Heart left ventricle (tissue), 13 donors: ENCODE measurements at regions not wholly inside any gene's neighbourhood (a gene's known extent, or its start where the extent isn't known, plus 50 kb on each side); places are given as distances from the start of the nearest gene placed in this dataset.

Source experiments
- POLR2A ChIP-seq, 2 donors: fragments of 450-650 bp; IDR thresholded peaks; one replicate each; pipeline ENCODE4 v1.6.1; 2017; ENCODE audit warnings: antibody characterized with exemption in 2 of 2, mild to moderate bottlenecking in 2 of 2, moderate library complexity in 2 of 2
- TF ChIP-seq, protein P1 (sequence below), 12 donors: fragments of 200-600 bp; sonication (generic) in 4 of 12; IDR thresholded peaks; one replicate each; pipeline versions ENCODE4 v1.5.0 to v1.8.0; 2018 to 2022; ENCODE audit warnings: antibody characterized with exemption in 12 of 12, mild to moderate bottlenecking in 5 of 12
- donor health status: ischemic (EF 13 %, LVEDD 7.1; RV severe dilation, severe dysfunction).
- donor health status: DM: no; HTN: yes; CAD: no.
- donor health status: DM: no; HTN: no; CAD: no.
- donor health status: ischemic (EF 25% LVEDD 6.9; RV normal size, moderate dysfunction).
- donor health status: ischemic (EF 25% LVEDD 5.7; RV mildly dilated, moderate dysfunction).
- donor health status: ischemic (EF 35%, LVEDD 5.7; RV mildly dilated, moderate dysfunction).
- donor health status: nonischemic (EF 11% LVEDD 7.7; RV severe dilation, severe dysfunction).
- donor health status: DM: yes; HTN: yes; CAD: no.
- donor health status: PGD.
- donor health status: ischemic (EF 29% LVEDD 5.4; RV normal size, mild dysfunction).
- donor health status: nonischemic (EF 23%, LVEDD 6.1; RV moderate dilation, normal function).

DNA sequence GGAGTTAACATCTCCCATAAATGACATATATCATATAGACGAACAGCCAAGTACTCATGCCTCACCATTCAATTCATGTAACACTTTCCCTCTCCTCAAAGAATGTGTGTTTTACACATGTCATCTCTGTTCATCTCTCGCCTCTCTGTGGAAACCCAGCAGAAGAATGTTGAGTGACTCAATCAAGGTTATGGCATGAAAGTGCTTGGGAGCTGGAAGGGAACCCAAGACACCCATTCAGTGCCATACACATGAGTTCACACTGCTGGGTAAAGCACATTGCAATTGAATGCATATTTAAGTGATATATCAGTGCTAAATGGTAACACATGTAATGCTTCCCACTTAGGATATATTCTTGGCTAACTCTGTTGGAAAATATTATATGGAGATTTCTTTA is 322.9 kb downstream of the PTEN start:
- TF ChIP-seq POLR2A (IDR thresholded peaks at IDR 0.05) = no peak
- TF ChIP-seq, protein P1, sequence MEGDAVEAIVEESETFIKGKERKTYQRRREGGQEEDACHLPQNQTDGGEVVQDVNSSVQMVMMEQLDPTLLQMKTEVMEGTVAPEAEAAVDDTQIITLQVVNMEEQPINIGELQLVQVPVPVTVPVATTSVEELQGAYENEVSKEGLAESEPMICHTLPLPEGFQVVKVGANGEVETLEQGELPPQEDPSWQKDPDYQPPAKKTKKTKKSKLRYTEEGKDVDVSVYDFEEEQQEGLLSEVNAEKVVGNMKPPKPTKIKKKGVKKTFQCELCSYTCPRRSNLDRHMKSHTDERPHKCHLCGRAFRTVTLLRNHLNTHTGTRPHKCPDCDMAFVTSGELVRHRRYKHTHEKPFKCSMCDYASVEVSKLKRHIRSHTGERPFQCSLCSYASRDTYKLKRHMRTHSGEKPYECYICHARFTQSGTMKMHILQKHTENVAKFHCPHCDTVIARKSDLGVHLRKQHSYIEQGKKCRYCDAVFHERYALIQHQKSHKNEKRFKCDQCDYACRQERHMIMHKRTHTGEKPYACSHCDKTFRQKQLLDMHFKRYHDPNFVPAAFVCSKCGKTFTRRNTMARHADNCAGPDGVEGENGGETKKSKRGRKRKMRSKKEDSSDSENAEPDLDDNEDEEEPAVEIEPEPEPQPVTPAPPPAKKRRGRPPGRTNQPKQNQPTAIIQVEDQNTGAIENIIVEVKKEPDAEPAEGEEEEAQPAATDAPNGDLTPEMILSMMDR (IDR thresholded peaks at IDR 0.05) = no peak
